A673 (cell line): ENCODE measurements at regions not wholly inside any gene's neighbourhood (a gene's known extent, or its start where the extent isn't known, plus 50 kb on each side); places are given as distances from the start of the nearest gene placed in this dataset.

ENCODE experiments used
- BruUV-seq: library from RNA; stranded (reverse); fragments of 400-500 nt; replicated peaks from 2 replicates; lab custom pipeline; 2021; lab: Mats Ljungman, UMichigan
- CTCF ChIA-PET: fragments of 300-600 bp; sonication (Branson Sonifier 250); formaldehyde crosslinking; loops from one replicate; lab custom pipeline; 2022; ENCODE audit warnings: antibody characterized with exemption; lab: Charles Lee
- POLR2A ChIA-PET: fragments of 300-600 bp; sonication (Branson Sonifier 250); formaldehyde crosslinking; loops from one replicate; lab custom pipeline; 2022; ENCODE audit warnings: antibody characterized with exemption; ENCODE audit not compliant: low non-redundant PET; lab: Charles Lee
- DNase-seq: peaks from one replicate; pipeline ENCODE4 v3.0.0-alpha.2; 2015; ENCODE audit warnings: low spot score
- H3K27ac ChIP-seq: fragments of 200-600 bp; sonication (generic); 2 replicates; pipeline ENCODE4 v1.5.1; 2016; ENCODE audit warnings: mixed run types, low read depth, mild to moderate bottlenecking, mixed read lengths, antibody characterized with exemption, low read length; ENCODE audit not compliant: poor library complexity, severe bottlenecking
- H3K27me3 ChIP-seq: fragments of 200-600 bp; sonication (generic); replicated peaks from 2 replicates; pipeline ENCODE4 v1.6.1; 2017; ENCODE audit warnings: mixed run types, low read depth, mild to moderate bottlenecking, mixed read lengths, antibody characterized with exemption, low read length; ENCODE audit not compliant: insufficient read depth, poor library complexity
- H3K36me3 ChIP-seq: fragments of 200-600 bp; sonication (generic); 2 replicates; pipeline ENCODE4 v1.6.1; 2016; ENCODE audit warnings: mixed run types, mild to moderate bottlenecking, mixed read lengths, antibody characterized with exemption, low read length; ENCODE audit not compliant: insufficient read depth, poor library complexity, severe bottlenecking
- H3K4me1 ChIP-seq: fragments of 200-600 bp; sonication (generic); 2 replicates; pipeline ENCODE4 v1.6.1; 2017; ENCODE audit warnings: mixed run types, mild to moderate bottlenecking, mixed read lengths, antibody characterized with exemption, low read length; ENCODE audit not compliant: insufficient read depth, poor library complexity, severe bottlenecking
- H3K4me3 ChIP-seq: fragments of 200-600 bp; sonication (generic); 2 replicates; pipeline ENCODE4 v1.5.1; 2016; ENCODE audit warnings: low read depth, mixed run types, mild to moderate bottlenecking, mixed read lengths, low read length; ENCODE audit not compliant: poor library complexity, severe bottlenecking
- H3K9me3 ChIP-seq: fragments of 200-600 bp; sonication (generic); 2 replicates; pipeline ENCODE4 v1.6.1; 2016; ENCODE audit warnings: mixed run types, low read depth, mild to moderate bottlenecking, mixed read lengths, antibody characterized with exemption, low read length; ENCODE audit not compliant: poor library complexity, severe bottlenecking
- CTCF ChIP-seq: fragments of 300-800, 200-600 bp; sonication (generic); conservative IDR thresholded peaks from 2 replicates; pipeline ENCODE4 v1.5.1; 2017; ENCODE audit warnings: low read depth, mild to moderate bottlenecking, antibody characterized with exemption, low read length, moderate library complexity, mixed read lengths
- EZH2 ChIP-seq: fragments of 200-600 bp; sonication (generic); IDR thresholded peaks from 2 replicates; pipeline ENCODE4 v1.6.1; 2017; ENCODE audit warnings: borderline replicate concordance, low read depth, mild to moderate bottlenecking, mixed read lengths, antibody characterized with exemption, low read length; ENCODE audit not compliant: poor library complexity, severe bottlenecking
- intact Hi-C: fragments of 100-400 bp; cut with micrococcal nuclease; formaldehyde crosslinking; loops from one replicate; pipeline ENCODE4 v1.10.0; 2022; ENCODE audit not compliant: unreplicated experiment

GRCh38 chr5:12071455-12071854 lies 167.2 kb upstream of the CTNND2 start:
- intact Hi-C loops = no loop called here
- ChIA-PET CTCF (no interaction called here), POLR2A (no interaction called here)
- TF ChIP-seq EZH2 (no peak), CTCF (no peak)
- DNase-seq = no peak
- H3K36me3 ChIP-seq = no peaks in the 10 kb centered on the region
- H3K27ac ChIP-seq = no peak overlapping the region
- no peak overlapping the region for H3K4me3 ChIP-seq
- H3K27me3 ChIP-seq = no peaks in the 10 kb centered on the region
- H3K4me1 ChIP-seq = no peaks in the 10 kb centered on the region
- H3K9me3 ChIP-seq = peaks cover 33% of the 10 kb centered on the region
- BruUV-seq = no TSS peak

- DNase-seq = peak; percentile 44
- H3K27me3 ChIP-seq = no peaks in the 10 kb centered on the region
- H3K4me1 ChIP-seq = no peaks in the 10 kb centered on the region
- intact Hi-C loops = loop anchor here (5.0 to 10.0 kb wide), 5 partner anchors 756 to 1934 kb away; no protein-coding TSS in a partner anchor
- TF ChIP-seq CTCF (peak; percentile 69), EZH2 (no peak)
- no peak overlapping the region for H3K4me3 ChIP-seq
- peaks cover 10% of the 10 kb centered on the region for H3K9me3 ChIP-seq
- ChIA-PET CTCF (no interaction called here), POLR2A (no interaction called here)
- H3K27ac ChIP-seq = no peak overlapping the region
- no TSS peak for BruUV-seq
- H3K36me3 ChIP-seq = no peaks in the 10 kb centered on the region
These were observed 119.5 kb upstream of the CTNND2 start for GRCh38 chr5:12023614-12024241.

GRCh38 chr5:12022444-12022843 lies 118.2 kb upstream of the CTNND2 start:
- Histone ChIP-seq H3K27ac (no peak overlapping the region), H3K9me3 (peaks cover 3% of the 10 kb centered on the region), H3K27me3 (no peaks in the 10 kb centered on the region), H3K4me3 (no peak overlapping the region), H3K36me3 (no peaks in the 10 kb centered on the region), H3K4me1 (no peaks in the 10 kb centered on the region)
- POLR2A ChIA-PET = no interaction called here
- CTCF ChIA-PET = no interaction called here
- DNase-seq = no peak
- no peak for TF ChIP-seq EZH2
- no TSS peak for BruUV-seq
- intact Hi-C loops = loop anchor here (5.0 to 10.0 kb wide), 5 partner anchors 755 to 1935 kb away; no protein-coding TSS in a partner anchor

- Histone ChIP-seq H3K4me3 (no peak overlapping the region), H3K9me3 (peaks cover 3% of the 10 kb centered on the region), H3K27me3 (no peaks in the 10 kb centered on the region), H3K36me3 (no peaks in the 10 kb centered on the region), H3K4me1 (no peaks in the 10 kb centered on the region), H3K27ac (no peak overlapping the region)
- no TSS peak for BruUV-seq
- ChIA-PET CTCF (no interaction called here), POLR2A (no interaction called here)
- TF ChIP-seq CTCF (no peak), EZH2 (no peak)
- DNase-seq = no peak
- intact Hi-C loops = no loop called here
These were observed 115.1 kb upstream of the CTNND2 start for GRCh38 chr5:12019306-12019705.
